ENCODE measurements at regions not wholly inside any gene's neighbourhood (a gene's known extent, or its start where the extent isn't known, plus 50 kb on each side); places are given as distances from the start of the nearest gene placed in this dataset.

DNA sequence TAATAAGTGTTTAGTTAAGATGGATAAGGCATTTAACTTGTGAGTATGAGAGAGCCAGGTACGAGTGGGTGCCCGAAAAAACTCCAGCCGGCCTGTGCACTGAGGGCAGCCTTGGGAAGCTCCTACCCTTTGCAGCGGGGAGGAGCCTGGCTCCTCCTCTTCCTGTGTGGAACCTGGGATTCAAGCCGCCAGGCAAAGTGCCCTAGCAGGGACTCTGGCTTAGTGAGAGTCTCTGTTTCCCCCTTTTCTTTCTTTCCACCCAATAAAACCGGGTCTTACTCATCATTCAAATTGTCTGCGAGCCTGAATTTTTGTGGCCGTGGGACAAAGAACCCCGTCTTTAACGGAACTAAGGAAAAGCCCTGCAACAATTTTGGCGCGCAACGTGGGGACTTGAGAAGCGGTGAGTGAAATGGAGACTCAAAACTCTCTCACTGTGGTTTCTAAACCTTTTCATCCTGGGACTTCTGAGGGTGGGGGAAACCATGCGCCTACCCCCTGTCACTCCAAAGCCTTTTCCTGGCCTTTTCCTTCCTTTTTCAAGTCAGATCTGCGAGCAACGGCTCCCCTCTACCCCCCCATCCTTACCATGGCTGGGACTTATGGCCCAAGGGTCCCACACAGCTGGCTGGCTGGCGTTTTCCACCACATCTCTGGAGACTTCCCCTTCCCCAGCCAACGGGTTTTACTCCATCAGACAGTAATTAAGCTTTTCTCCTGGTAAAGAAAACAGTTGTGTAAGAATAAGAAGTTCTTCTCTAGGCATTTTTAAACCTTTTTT is 535.7 kb upstream of the ACO1 start (continued):
- TF ChIP-seq NFYC (CRISPR knock-in tag; IDR thresholded peaks at IDR 0.05), result no peak
- TF ChIP-seq PITX1 (CRISPR knock-in tag; IDR thresholded peaks at IDR 0.05), result peak; percentile 46; the same call in 1 of the 2 replicates
- peak; percentile 67 for TF ChIP-seq RBFOX2 (IDR thresholded peaks at IDR 0.05; ENCODE audit: low read depth, low read length)
- TF ChIP-seq ZNF629 (CRISPR knock-in tag; conservative IDR thresholded peaks at IDR 0.05), result 0 out of 2 replicates have a peak, but pooled peaks have one; percentile 9
- no peak for TF ChIP-seq KLF13 (CRISPR knock-in tag; IDR thresholded peaks at IDR 0.05)
- TF ChIP-seq ZFYVE20 (CRISPR knock-in tag; IDR thresholded peaks at IDR 0.05; ENCODE audit: borderline replicate concordance, low read depth), result no peak
- no peak for TF ChIP-seq ELF3 (CRISPR knock-in tag; IDR thresholded peaks at IDR 0.05)
- TF ChIP-seq NR1H2 (CRISPR knock-in tag; IDR thresholded peaks at IDR 0.05; ENCODE audit: borderline replicate concordance, low read depth), result no peak
- 0 out of 2 replicates have a peak, but pooled peaks have one; percentile 41 for TF ChIP-seq FOXJ3 (CRISPR knock-in tag; IDR thresholded peaks at IDR 0.05; ENCODE audit: borderline replicate concordance)
- no peak for TF ChIP-seq KDM1A (CRISPR knock-in tag; IDR thresholded peaks at IDR 0.05)
- TF ChIP-seq ZNF75D (CRISPR knock-in tag; IDR thresholded peaks at IDR 0.05; ENCODE audit: borderline replicate concordance), result no peak
- TF ChIP-seq, protein P1, sequence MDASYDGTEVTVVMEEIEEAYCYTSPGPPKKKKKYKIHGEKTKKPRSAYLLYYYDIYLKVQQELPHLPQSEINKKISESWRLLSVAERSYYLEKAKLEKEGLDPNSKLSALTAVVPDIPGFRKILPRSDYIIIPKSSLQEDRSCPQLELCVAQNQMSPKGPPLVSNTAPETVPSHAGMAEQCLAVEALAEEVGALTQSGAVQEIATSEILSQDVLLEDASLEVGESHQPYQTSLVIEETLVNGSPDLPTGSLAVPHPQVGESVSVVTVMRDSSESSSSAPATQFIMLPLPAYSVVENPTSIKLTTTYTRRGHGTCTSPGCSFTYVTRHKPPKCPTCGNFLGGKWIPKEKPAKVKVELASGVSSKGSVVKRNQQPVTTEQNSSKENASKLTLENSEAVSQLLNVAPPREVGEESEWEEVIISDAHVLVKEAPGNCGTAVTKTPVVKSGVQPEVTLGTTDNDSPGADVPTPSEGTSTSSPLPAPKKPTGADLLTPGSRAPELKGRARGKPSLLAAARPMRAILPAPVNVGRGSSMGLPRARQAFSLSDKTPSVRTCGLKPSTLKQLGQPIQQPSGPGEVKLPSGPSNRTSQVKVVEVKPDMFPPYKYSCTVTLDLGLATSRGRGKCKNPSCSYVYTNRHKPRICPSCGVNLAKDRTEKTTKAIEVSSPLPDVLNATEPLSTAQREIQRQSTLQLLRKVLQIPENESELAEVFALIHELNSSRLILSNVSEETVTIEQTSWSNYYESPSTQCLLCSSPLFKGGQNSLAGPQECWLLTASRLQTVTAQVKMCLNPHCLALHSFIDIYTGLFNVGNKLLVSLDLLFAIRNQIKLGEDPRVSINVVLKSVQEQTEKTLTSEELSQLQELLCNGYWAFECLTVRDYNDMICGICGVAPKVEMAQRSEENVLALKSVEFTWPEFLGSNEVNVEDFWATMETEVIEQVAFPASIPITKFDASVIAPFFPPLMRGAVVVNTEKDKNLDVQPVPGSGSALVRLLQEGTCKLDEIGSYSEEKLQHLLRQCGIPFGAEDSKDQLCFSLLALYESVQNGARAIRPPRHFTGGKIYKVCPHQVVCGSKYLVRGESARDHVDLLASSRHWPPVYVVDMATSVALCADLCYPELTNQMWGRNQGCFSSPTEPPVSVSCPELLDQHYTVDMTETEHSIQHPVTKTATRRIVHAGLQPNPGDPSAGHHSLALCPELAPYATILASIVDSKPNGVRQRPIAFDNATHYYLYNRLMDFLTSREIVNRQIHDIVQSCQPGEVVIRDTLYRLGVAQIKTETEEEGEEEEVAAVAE (CRISPR knock-in tag; IDR thresholded peaks at IDR 0.05; ENCODE audit: borderline replicate concordance), result no peak
- TF ChIP-seq, protein P2, sequence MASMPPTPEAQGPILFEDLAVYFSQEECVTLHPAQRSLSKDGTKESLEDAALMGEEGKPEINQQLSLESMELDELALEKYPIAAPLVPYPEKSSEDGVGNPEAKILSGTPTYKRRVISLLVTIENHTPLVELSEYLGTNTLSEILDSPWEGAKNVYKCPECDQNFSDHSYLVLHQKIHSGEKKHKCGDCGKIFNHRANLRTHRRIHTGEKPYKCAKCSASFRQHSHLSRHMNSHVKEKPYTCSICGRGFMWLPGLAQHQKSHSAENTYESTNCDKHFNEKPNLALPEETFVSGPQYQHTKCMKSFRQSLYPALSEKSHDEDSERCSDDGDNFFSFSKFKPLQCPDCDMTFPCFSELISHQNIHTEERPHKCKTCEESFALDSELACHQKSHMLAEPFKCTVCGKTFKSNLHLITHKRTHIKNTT (CRISPR knock-in tag; IDR thresholded peaks at IDR 0.05), result no peak
- no peak for TF ChIP-seq ZNF329 (CRISPR knock-in tag; IDR thresholded peaks at IDR 0.05; ENCODE audit: low read depth)
- TF ChIP-seq ZNF383 (CRISPR knock-in tag; IDR thresholded peaks at IDR 0.05; ENCODE audit: borderline replicate concordance), result no peak
- TF ChIP-seq, protein P3, sequence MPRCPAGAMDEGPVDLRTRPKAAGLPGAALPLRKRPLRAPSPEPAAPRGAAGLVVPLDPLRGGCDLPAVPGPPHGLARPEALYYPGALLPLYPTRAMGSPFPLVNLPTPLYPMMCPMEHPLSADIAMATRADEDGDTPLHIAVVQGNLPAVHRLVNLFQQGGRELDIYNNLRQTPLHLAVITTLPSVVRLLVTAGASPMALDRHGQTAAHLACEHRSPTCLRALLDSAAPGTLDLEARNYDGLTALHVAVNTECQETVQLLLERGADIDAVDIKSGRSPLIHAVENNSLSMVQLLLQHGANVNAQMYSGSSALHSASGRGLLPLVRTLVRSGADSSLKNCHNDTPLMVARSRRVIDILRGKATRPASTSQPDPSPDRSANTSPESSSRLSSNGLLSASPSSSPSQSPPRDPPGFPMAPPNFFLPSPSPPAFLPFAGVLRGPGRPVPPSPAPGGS (CRISPR knock-in tag; IDR thresholded peaks at IDR 0.05), result no peak
- TF ChIP-seq, protein P4, sequence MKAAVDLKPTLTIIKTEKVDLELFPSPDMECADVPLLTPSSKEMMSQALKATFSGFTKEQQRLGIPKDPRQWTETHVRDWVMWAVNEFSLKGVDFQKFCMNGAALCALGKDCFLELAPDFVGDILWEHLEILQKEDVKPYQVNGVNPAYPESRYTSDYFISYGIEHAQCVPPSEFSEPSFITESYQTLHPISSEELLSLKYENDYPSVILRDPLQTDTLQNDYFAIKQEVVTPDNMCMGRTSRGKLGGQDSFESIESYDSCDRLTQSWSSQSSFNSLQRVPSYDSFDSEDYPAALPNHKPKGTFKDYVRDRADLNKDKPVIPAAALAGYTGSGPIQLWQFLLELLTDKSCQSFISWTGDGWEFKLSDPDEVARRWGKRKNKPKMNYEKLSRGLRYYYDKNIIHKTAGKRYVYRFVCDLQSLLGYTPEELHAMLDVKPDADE (CRISPR knock-in tag; IDR thresholded peaks at IDR 0.05), result no peak
- no peak for TF ChIP-seq FOXA3 (CRISPR knock-in tag; IDR thresholded peaks at IDR 0.05)
